Mucosa of rectum (tissue), 2 donors: ENCODE measurements at regions not wholly inside any gene's neighbourhood (a gene's known extent, or its start where the extent isn't known, plus 50 kb on each side); places are given as distances from the start of the nearest gene placed in this dataset.

Experiments used
- H3K27ac ChIP-seq, 2 donors: one replicate each; pipeline ENCODE4 v1.7.0; 2013; ENCODE audit warnings: inconsistent platforms in 2 of 2, low read depth in 2 of 2, low read length in 2 of 2
- H3K27me3 ChIP-seq, 2 donors: one replicate each; pipeline ENCODE4 v1.7.0; 2013; ENCODE audit warnings: low read length in 2 of 2; ENCODE audit not compliant: control insufficient read depth in 2 of 2, insufficient read depth in 2 of 2
- H3K36me3 ChIP-seq, 2 donors: one replicate each; pipeline ENCODE4 v1.7.0; 2013; ENCODE audit warnings: low read length in 2 of 2; ENCODE audit not compliant: control insufficient read depth in 2 of 2, insufficient read depth in 2 of 2
- H3K4me1 ChIP-seq, 2 donors: one replicate each; pipeline ENCODE4 v1.7.0; 2013; ENCODE audit warnings: low read length in 2 of 2, mild to moderate bottlenecking in 1 of 2; ENCODE audit not compliant: control insufficient read depth in 2 of 2, insufficient read depth in 2 of 2
- H3K4me3 ChIP-seq, 2 donors: one replicate each; pipeline ENCODE4 v1.7.0; 2013; ENCODE audit warnings: low read length in 2 of 2
- H3K9ac ChIP-seq, 2 donors: one replicate each; pipeline ENCODE4 v1.7.0; 2013; ENCODE audit warnings: low read length in 2 of 2, low read depth in 1 of 2, mild to moderate bottlenecking in 1 of 2
- H3K9me3 ChIP-seq, 2 donors: one replicate each; pipeline ENCODE4 v1.7.0; 2013; ENCODE audit warnings: low read length in 2 of 2; ENCODE audit not compliant: control insufficient read depth in 2 of 2
- donor health status: healthy.
- donor health status: Normal muscosa, but diverticular disease.

- no peaks in the 10 kb centered on the region for H3K4me1 ChIP-seq
- no peak overlapping the region for H3K27ac ChIP-seq
- H3K27me3 ChIP-seq: no peaks in the 10 kb centered on the region
- H3K9ac ChIP-seq: no peak overlapping the region
- H3K36me3 ChIP-seq: no peaks in the 10 kb centered on the region
- H3K9me3 ChIP-seq: no peaks in the 10 kb centered on the region
- H3K4me3 ChIP-seq: no peak overlapping the region
Observed at GRCh38 chr12:58154359-58154758, 213.0 kb downstream of the ATP23 start.

GRCh38 chr12:58156697-58157096 lies 215.3 kb downstream of the ATP23 start:
- Histone ChIP-seq H3K27me3 (no peaks in the 10 kb centered on the region), H3K9ac (no peak overlapping the region), H3K4me3 (no peak overlapping the region), H3K9me3 (no peaks in the 10 kb centered on the region), H3K4me1 (no peaks in the 10 kb centered on the region), H3K36me3 (no peaks in the 10 kb centered on the region), H3K27ac (no peak overlapping the region)

GRCh38 chr12:58159941-58160340 lies 218.6 kb downstream of the ATP23 start:
- Histone ChIP-seq H3K4me3 (no peak overlapping the region), H3K27ac (no peak overlapping the region)

GRCh38 chr12:58161773-58162172 lies 220.4 kb downstream of the ATP23 start:
- no peak overlapping the region for H3K27ac ChIP-seq

More at GRCh38 chr12:58159941-58160340, 218.6 kb downstream of the ATP23 start:
- no peaks in the 10 kb centered on the region for H3K4me1 ChIP-seq
- H3K9me3 ChIP-seq: no peaks in the 10 kb centered on the region
- H3K27me3 ChIP-seq: no peaks in the 10 kb centered on the region
- H3K9ac ChIP-seq: no peak overlapping the region
- H3K36me3 ChIP-seq: no peaks in the 10 kb centered on the region

GRCh38 chr12:58163021-58163420 lies 221.7 kb downstream of the ATP23 start:
- H3K36me3 ChIP-seq: no peaks in the 10 kb centered on the region
- H3K27me3 ChIP-seq: no peaks in the 10 kb centered on the region
- H3K27ac ChIP-seq: no peak overlapping the region
- no peaks in the 10 kb centered on the region for H3K4me1 ChIP-seq
- H3K9me3 ChIP-seq: no peaks in the 10 kb centered on the region
- H3K4me3 ChIP-seq: no peak overlapping the region
- no peak overlapping the region for H3K9ac ChIP-seq

More at GRCh38 chr12:58161773-58162172, 220.4 kb downstream of the ATP23 start:
- Histone ChIP-seq H3K9ac (no peak overlapping the region), H3K9me3 (no peaks in the 10 kb centered on the region), H3K4me3 (no peak overlapping the region), H3K27me3 (no peaks in the 10 kb centered on the region), H3K36me3 (no peaks in the 10 kb centered on the region), H3K4me1 (no peaks in the 10 kb centered on the region)

GRCh38 chr12:58166643-58167042 lies 225.3 kb downstream of the ATP23 start:
- no peak overlapping the region for H3K27ac ChIP-seq
- no peaks in the 10 kb centered on the region for H3K9me3 ChIP-seq
- no peak overlapping the region for H3K9ac ChIP-seq
- no peaks in the 10 kb centered on the region for H3K4me1 ChIP-seq
- H3K27me3 ChIP-seq: no peaks in the 10 kb centered on the region
- no peak overlapping the region for H3K4me3 ChIP-seq
- H3K36me3 ChIP-seq: no peaks in the 10 kb centered on the region

- Histone ChIP-seq H3K27me3 (no peaks in the 10 kb centered on the region), H3K27ac (no peak overlapping the region), H3K4me3 (no peak overlapping the region), H3K9ac (no peak overlapping the region), H3K9me3 (no peaks in the 10 kb centered on the region), H3K4me1 (peaks cover 0 to 3% of the 10 kb centered on the region in 2 donors), H3K36me3 (no peaks in the 10 kb centered on the region)
Observed at GRCh38 chr12:58167622-58168021, 226.3 kb downstream of the ATP23 start.

GRCh38 chr12:58169826-58170225 lies 228.5 kb downstream of the ATP23 start:
- no peaks in the 10 kb centered on the region for H3K36me3 ChIP-seq
- peaks cover 0 to 3% of the 10 kb centered on the region in 2 donors for H3K4me1 ChIP-seq
- no peak overlapping the region for H3K9ac ChIP-seq
- no peaks in the 10 kb centered on the region for H3K9me3 ChIP-seq
- no peak overlapping the region for H3K27ac ChIP-seq
- no peak overlapping the region for H3K4me3 ChIP-seq
- H3K27me3 ChIP-seq: no peaks in the 10 kb centered on the region

GRCh38 chr12:58171914-58172313 lies 230.5 kb downstream of the ATP23 start:
- no peak overlapping the region for H3K4me3 ChIP-seq
- no peak overlapping the region for H3K27ac ChIP-seq
- H3K9ac ChIP-seq: no peak overlapping the region
- peaks cover 0 to 3% of the 10 kb centered on the region in 2 donors for H3K4me1 ChIP-seq
- no peaks in the 10 kb centered on the region for H3K27me3 ChIP-seq
- no peaks in the 10 kb centered on the region for H3K36me3 ChIP-seq
- H3K9me3 ChIP-seq: no peaks in the 10 kb centered on the region

GRCh38 chr12:58172433-58173073 lies 231.2 kb downstream of the ATP23 start:
- Histone ChIP-seq H3K27me3 (no peaks in the 10 kb centered on the region), H3K9me3 (no peaks in the 10 kb centered on the region), H3K9ac (no peak overlapping the region), H3K36me3 (no peaks in the 10 kb centered on the region), H3K27ac (no peak overlapping the region), H3K4me1 (peaks cover 0 to 3% of the 10 kb centered on the region in 2 donors), H3K4me3 (no peak overlapping the region)
